ENCODE measurements at regions not wholly inside any gene's neighbourhood (a gene's known extent, or its start where the extent isn't known, plus 50 kb on each side); places are given as distances from the start of the nearest gene placed in this dataset.

DNA sequence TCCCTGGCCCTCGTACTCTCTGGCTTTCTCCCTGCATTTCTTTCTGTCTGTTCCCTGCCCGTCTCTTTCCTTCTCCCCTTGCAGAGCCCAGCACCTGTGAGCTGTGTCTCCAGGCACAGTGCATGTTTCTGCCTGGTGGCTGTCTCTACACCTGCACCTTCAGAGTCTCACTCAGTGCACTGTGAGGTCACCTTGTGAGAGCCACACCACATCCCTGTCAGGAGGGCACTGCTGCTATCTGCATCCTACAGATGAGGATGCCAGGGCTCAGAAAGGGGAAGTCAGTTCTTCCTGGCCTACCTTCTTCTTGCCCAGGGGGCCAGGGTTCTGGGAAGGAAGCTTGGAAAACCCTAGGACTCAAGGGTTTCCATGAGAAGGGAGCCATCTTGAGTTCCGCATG, 69.7 kb upstream of the NEURL1B start (continued):
- TF ChIP-seq, protein P1, sequence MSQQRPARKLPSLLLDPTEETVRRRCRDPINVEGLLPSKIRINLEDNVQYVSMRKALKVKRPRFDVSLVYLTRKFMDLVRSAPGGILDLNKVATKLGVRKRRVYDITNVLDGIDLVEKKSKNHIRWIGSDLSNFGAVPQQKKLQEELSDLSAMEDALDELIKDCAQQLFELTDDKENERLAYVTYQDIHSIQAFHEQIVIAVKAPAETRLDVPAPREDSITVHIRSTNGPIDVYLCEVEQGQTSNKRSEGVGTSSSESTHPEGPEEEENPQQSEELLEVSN (IDR thresholded peaks at IDR 0.05): no peak
- TF ChIP-seq NANOG (IDR thresholded peaks at IDR 0.05; ENCODE audit: insufficient read depth, low read depth, low read length, poor library complexity, severe bottlenecking) (no peak), POU5F1 (IDR thresholded peaks at IDR 0.05; ENCODE audit: low read depth, low read length) (no peak), ZNF274 (IDR thresholded peaks at IDR 0.05; ENCODE audit: borderline replicate concordance, extremely low read depth, low read length) (no peak)
- TF ChIP-seq, protein P2, sequence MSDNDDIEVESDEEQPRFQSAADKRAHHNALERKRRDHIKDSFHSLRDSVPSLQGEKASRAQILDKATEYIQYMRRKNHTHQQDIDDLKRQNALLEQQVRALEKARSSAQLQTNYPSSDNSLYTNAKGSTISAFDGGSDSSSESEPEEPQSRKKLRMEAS (IDR thresholded peaks at IDR 0.05): no peak

Data from H1 (cell line).